HEK293 (cell line): ENCODE measurements at regions not wholly inside any gene's neighbourhood (a gene's known extent, or its start where the extent isn't known, plus 50 kb on each side); places are given as distances from the start of the nearest gene placed in this dataset.

Experiments
- CTCF ChIP-seq: fragments of 450-650 bp; formaldehyde crosslinking; IDR thresholded peaks from 2 replicates; pipeline ENCODE4 v1.5.1; 2016; ENCODE audit warnings: missing biosample characterization, missing genetic modification characterization
- ZBTB20 ChIP-seq: fragments of 450-650 bp; formaldehyde crosslinking; IDR thresholded peaks from 2 replicates; pipeline ENCODE4 v1.5.1; 2016; ENCODE audit warnings: missing biosample characterization, missing genetic modification characterization
- ZBTB26 ChIP-seq: fragments of 450-650 bp; formaldehyde crosslinking; optimal IDR thresholded peaks from 2 replicates; pipeline ENCODE3; 2016; ENCODE audit warnings: missing biosample characterization, mild to moderate bottlenecking, missing genetic modification characterization
- ZBTB7A ChIP-seq: fragments of 450-650 bp; formaldehyde crosslinking; IDR thresholded peaks from 2 replicates; pipeline ENCODE4 v1.5.1; 2016; ENCODE audit warnings: low read depth, missing biosample characterization, missing genetic modification characterization
- ZNF133 ChIP-seq: fragments of 450-650 bp; formaldehyde crosslinking; IDR thresholded peaks from 2 replicates; pipeline ENCODE4 v1.5.1; 2016; ENCODE audit warnings: missing biosample characterization, missing genetic modification characterization
- ZNF146 ChIP-seq: fragments of 450-650 bp; formaldehyde crosslinking; IDR thresholded peaks from 2 replicates; pipeline ENCODE4 v1.5.1; 2016; ENCODE audit warnings: missing biosample characterization, missing genetic modification characterization
- ZNF184 ChIP-seq: fragments of 450-650 bp; IDR thresholded peaks from 2 replicates; pipeline ENCODE4 v1.5.1; 2018; ENCODE audit warnings: missing biosample characterization, mild to moderate bottlenecking, missing genetic modification characterization
- ZNF362 ChIP-seq: fragments of 450-650 bp; formaldehyde crosslinking; IDR thresholded peaks from 2 replicates; pipeline ENCODE4 v1.5.1; 2016; ENCODE audit warnings: missing biosample characterization, missing genetic modification characterization
- ZNF558 ChIP-seq: fragments of 450-650 bp; formaldehyde crosslinking; IDR thresholded peaks from 2 replicates; pipeline ENCODE4 v1.5.1; 2016; ENCODE audit warnings: missing biosample characterization, missing genetic modification characterization
- ZNF660 ChIP-seq: fragments of 450-650 bp; IDR thresholded peaks from 2 replicates; pipeline ENCODE4 v1.5.1; 2018; ENCODE audit warnings: missing biosample characterization, mild to moderate bottlenecking, missing genetic modification characterization
- ZNF707 ChIP-seq: fragments of 450-650 bp; formaldehyde crosslinking; IDR thresholded peaks from 2 replicates; pipeline ENCODE4 v1.5.1; 2016; ENCODE audit warnings: missing biosample characterization, missing genetic modification characterization
- ZNF830 ChIP-seq: fragments of 450-650 bp; IDR thresholded peaks from 2 replicates; pipeline ENCODE4 v1.5.0; 2018; ENCODE audit warnings: missing biosample characterization, missing genetic modification characterization, low read depth, mild to moderate bottlenecking, moderate library complexity

GRCh38 chr4:10198365-10198764, 81.8 kb upstream of the WDR1 start:
- TF ChIP-seq ZBTB7A (tag by site-specific recombination) (no peak), ZNF146 (tag by site-specific recombination) (no peak), ZNF830 (tag by site-specific recombination) (no peak), ZNF707 (tag by site-specific recombination) (no peak), ZBTB26 (tag by site-specific recombination) (no peak), ZNF133 (tag by site-specific recombination) (no peak), CTCF (no peak), ZBTB20 (no peak), ZNF362 (tag by site-specific recombination) (no peak), ZNF660 (tag by site-specific recombination) (no peak), ZNF558 (tag by site-specific recombination) (no peak), ZNF184 (tag by site-specific recombination) (no peak)
